ENCODE measurements at regions not wholly inside any gene's neighbourhood (a gene's known extent, or its start where the extent isn't known, plus 50 kb on each side); places are given as distances from the start of the nearest gene placed in this dataset.

GRCh38 chr3:117455782-117456181 lies 746.2 kb downstream of the TUSC7 start:
- no peak overlapping the region for H3K4me3 ChIP-seq
- no peaks in the 10 kb centered on the region for H3K79me2 ChIP-seq (replicated peaks; ENCODE audit: insufficient read depth)
- Mint-ChIP-seq H3K4me3 (no peak overlapping the region), H3K9me3 (no peaks in the 10 kb centered on the region), H3K27me3 (ENCODE audit: insufficient read depth, low read depth, poor library complexity) (no peaks in the 10 kb centered on the region), H3K27ac (no peak overlapping the region), H3K36me3 (ENCODE audit: low read depth) (no peaks in the 10 kb centered on the region), H3K4me1 (no peaks in the 10 kb centered on the region)
- no peaks in the 10 kb centered on the region for H3F3A ChIP-seq (replicated peaks; ENCODE audit: low read depth)
- DNase-seq (ENCODE audit: low spot score), result no peak
- H3K4me2 ChIP-seq, result no peak overlapping the region
- no peak for TF ChIP-seq CTCF (conservative IDR thresholded peaks at IDR 0.05; ENCODE audit: low read depth in 2 of 2)
- TF ChIP-seq, protein P1, sequence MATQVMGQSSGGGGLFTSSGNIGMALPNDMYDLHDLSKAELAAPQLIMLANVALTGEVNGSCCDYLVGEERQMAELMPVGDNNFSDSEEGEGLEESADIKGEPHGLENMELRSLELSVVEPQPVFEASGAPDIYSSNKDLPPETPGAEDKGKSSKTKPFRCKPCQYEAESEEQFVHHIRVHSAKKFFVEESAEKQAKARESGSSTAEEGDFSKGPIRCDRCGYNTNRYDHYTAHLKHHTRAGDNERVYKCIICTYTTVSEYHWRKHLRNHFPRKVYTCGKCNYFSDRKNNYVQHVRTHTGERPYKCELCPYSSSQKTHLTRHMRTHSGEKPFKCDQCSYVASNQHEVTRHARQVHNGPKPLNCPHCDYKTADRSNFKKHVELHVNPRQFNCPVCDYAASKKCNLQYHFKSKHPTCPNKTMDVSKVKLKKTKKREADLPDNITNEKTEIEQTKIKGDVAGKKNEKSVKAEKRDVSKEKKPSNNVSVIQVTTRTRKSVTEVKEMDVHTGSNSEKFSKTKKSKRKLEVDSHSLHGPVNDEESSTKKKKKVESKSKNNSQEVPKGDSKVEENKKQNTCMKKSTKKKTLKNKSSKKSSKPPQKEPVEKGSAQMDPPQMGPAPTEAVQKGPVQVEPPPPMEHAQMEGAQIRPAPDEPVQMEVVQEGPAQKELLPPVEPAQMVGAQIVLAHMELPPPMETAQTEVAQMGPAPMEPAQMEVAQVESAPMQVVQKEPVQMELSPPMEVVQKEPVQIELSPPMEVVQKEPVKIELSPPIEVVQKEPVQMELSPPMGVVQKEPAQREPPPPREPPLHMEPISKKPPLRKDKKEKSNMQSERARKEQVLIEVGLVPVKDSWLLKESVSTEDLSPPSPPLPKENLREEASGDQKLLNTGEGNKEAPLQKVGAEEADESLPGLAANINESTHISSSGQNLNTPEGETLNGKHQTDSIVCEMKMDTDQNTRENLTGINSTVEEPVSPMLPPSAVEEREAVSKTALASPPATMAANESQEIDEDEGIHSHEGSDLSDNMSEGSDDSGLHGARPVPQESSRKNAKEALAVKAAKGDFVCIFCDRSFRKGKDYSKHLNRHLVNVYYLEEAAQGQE (IDR thresholded peaks at IDR 0.05; ENCODE audit: unreplicated experiment), result no peak
- no peak for TF ChIP-seq STAT1 (IDR thresholded peaks at IDR 0.05; ENCODE audit: unreplicated experiment)
- TF ChIP-seq CREB1 (CRISPR knock-in tag; IDR thresholded peaks at IDR 0.05; ENCODE audit: low read depth), result no peak
- no peak for TF ChIP-seq NANOG (IDR thresholded peaks at IDR 0.05; ENCODE audit: borderline replicate concordance)
- TF ChIP-seq POLR2AphosphoS5 (IDR thresholded peaks at IDR 0.05; ENCODE audit: low read depth), result no peak
- no peak for TF ChIP-seq ETS1 (IDR thresholded peaks at IDR 0.05)
- no peak for TF ChIP-seq ZNF331 (CRISPR knock-in tag; IDR thresholded peaks at IDR 0.05; ENCODE audit: low read depth)
- no peak for TF ChIP-seq JUNB (IDR thresholded peaks at IDR 0.05; ENCODE audit: unreplicated experiment)
- TF ChIP-seq EZH2 (IDR thresholded peaks at IDR 0.05; ENCODE audit: low read depth, unreplicated experiment), result no peak
- no peak for TF ChIP-seq ZNF114 (CRISPR knock-in tag; IDR thresholded peaks at IDR 0.05)
- no peak for TF ChIP-seq EZH2phosphoT487 (IDR thresholded peaks at IDR 0.05; ENCODE audit: unreplicated experiment)
- no peak for TF ChIP-seq ZNF462 (CRISPR knock-in tag; IDR thresholded peaks at IDR 0.05)
- no peaks in the 10 kb centered on the region for H3K36me3 ChIP-seq (ENCODE audit: insufficient read depth)
- no peak overlapping the region for H3K27ac ChIP-seq (ENCODE audit: low read depth)
- H3K9me2 ChIP-seq (ENCODE audit: insufficient read depth), result no peaks in the 10 kb centered on the region
- H3K27me3 ChIP-seq (ENCODE audit: insufficient read depth), result no peaks in the 10 kb centered on the region
- no peaks in the 10 kb centered on the region for H4K20me1 ChIP-seq (replicated peaks; ENCODE audit: insufficient read depth)
- no peak overlapping the region for H2AFZ ChIP-seq
- no peak for ATAC-seq
- H3K4me1 ChIP-seq (ENCODE audit: insufficient read depth), result no peaks in the 10 kb centered on the region

Measured in GM23338 (cell line).